HepG2 (cell line): ENCODE measurements at regions not wholly inside any gene's neighbourhood (a gene's known extent, or its start where the extent isn't known, plus 50 kb on each side); places are given as distances from the start of the nearest gene placed in this dataset.
"Not testable (repeated sequence)": the region's sequence is repeated elsewhere in the genome, so short reads cannot be mapped to it uniquely, and the experiment has no call there.

Source experiments
- CTCF ChIP-seq: sonication (generic); formaldehyde crosslinking; IDR thresholded peaks from 2 replicates; pipeline ENCODE4 v1.5.0; 2020; ENCODE audit warnings: mild to moderate bottlenecking, missing genetic modification reagents, moderate library complexity
- KAT7 ChIP-seq: IDR thresholded peaks from 2 replicates; pipeline ENCODE4 v1.6.1; 2018; ENCODE audit warnings: borderline replicate concordance, missing compliant biosample characterization
- MAZ ChIP-seq, 2 experiments: sonication (generic) in 1 of 2; formaldehyde crosslinking in 1 of 2; IDR thresholded peaks; 2 replicates each; pipeline versions ENCODE4 v1.5.0 to v1.6.1; 2012 to 2020; ENCODE audit warnings: low read depth in 2 of 2, mild to moderate bottlenecking in 2 of 2, borderline replicate concordance in 1 of 2, improper control_type of control experiment in 1 of 2, low read length in 1 of 2, missing genetic modification reagents in 1 of 2, moderate library complexity in 1 of 2
- NFATC3 ChIP-seq: sonication (generic); formaldehyde crosslinking; IDR thresholded peaks from 2 replicates; pipeline ENCODE4 v1.5.1; 2020; ENCODE audit warnings: mild to moderate bottlenecking, missing genetic modification reagents
- POLR2A ChIP-seq, 2 experiments: IDR thresholded peaks; 2 replicates each; pipeline ENCODE4 v1.6.1; 2011; ENCODE audit warnings: low read depth in 2 of 2, low read length in 2 of 2, mild to moderate bottlenecking in 1 of 2, moderate library complexity in 1 of 2; ENCODE audit not compliant: insufficient read depth in 1 of 2
- RAD21 ChIP-seq: fragments of 450-650 bp; formaldehyde crosslinking; IDR thresholded peaks from 2 replicates; pipeline ENCODE4 v1.5.0; 2020; ENCODE audit warnings: mild to moderate bottlenecking
- ZC3H13 ChIP-seq: sonication (generic); formaldehyde crosslinking; IDR thresholded peaks from 2 replicates; pipeline ENCODE4 v1.8.1; 2023; ENCODE audit warnings: mild to moderate bottlenecking, missing genetic modification reagents, moderate library complexity
- ZNF782 ChIP-seq: sonication (generic); formaldehyde crosslinking; IDR thresholded peaks from 2 replicates; pipeline ENCODE4 v1.4.0; 2020; ENCODE audit warnings: missing genetic modification reagents, mild to moderate bottlenecking, borderline replicate concordance
- TF ChIP-seq, protein P1 (sequence below), 2 experiments: IDR thresholded peaks; 2 replicates each; pipeline ENCODE4 v1.6.1; 2011 to 2012; ENCODE audit warnings: low read length in 2 of 2, borderline replicate concordance in 1 of 2, low read depth in 1 of 2, mild to moderate bottlenecking in 1 of 2, moderate library complexity in 1 of 2

GRCh38 chr15:30695811-30696210 is 69.9 kb downstream of the ARHGAP11B start:
- TF ChIP-seq RAD21 (CRISPR knock-in tag); CTCF (CRISPR knock-in tag); NFATC3 (CRISPR knock-in tag); KAT7 (CRISPR knock-in tag); MAZ (IDR thresholded peaks at IDR 0.05; ENCODE audit: borderline replicate concordance, low read depth, low read length); MAZ (CRISPR knock-in tag; IDR thresholded peaks at IDR 0.05; ENCODE audit: low read depth); ZNF782 (CRISPR knock-in tag); POLR2A (IDR thresholded peaks at IDR 0.05; ENCODE audit: insufficient read depth in 1 of 2, low read depth in 2 of 2, low read length in 2 of 2); ZC3H13: not testable (repeated sequence)
- TF ChIP-seq, protein P1, sequence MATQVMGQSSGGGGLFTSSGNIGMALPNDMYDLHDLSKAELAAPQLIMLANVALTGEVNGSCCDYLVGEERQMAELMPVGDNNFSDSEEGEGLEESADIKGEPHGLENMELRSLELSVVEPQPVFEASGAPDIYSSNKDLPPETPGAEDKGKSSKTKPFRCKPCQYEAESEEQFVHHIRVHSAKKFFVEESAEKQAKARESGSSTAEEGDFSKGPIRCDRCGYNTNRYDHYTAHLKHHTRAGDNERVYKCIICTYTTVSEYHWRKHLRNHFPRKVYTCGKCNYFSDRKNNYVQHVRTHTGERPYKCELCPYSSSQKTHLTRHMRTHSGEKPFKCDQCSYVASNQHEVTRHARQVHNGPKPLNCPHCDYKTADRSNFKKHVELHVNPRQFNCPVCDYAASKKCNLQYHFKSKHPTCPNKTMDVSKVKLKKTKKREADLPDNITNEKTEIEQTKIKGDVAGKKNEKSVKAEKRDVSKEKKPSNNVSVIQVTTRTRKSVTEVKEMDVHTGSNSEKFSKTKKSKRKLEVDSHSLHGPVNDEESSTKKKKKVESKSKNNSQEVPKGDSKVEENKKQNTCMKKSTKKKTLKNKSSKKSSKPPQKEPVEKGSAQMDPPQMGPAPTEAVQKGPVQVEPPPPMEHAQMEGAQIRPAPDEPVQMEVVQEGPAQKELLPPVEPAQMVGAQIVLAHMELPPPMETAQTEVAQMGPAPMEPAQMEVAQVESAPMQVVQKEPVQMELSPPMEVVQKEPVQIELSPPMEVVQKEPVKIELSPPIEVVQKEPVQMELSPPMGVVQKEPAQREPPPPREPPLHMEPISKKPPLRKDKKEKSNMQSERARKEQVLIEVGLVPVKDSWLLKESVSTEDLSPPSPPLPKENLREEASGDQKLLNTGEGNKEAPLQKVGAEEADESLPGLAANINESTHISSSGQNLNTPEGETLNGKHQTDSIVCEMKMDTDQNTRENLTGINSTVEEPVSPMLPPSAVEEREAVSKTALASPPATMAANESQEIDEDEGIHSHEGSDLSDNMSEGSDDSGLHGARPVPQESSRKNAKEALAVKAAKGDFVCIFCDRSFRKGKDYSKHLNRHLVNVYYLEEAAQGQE (IDR thresholded peaks at IDR 0.05; ENCODE audit: borderline replicate concordance in 1 of 2, low read depth in 1 of 2, low read length in 2 of 2) = not testable (repeated sequence)
